EL (cell line): ENCODE measurements at regions not wholly inside any gene's neighbourhood (a gene's known extent, or its start where the extent isn't known, plus 50 kb on each side); places are given as distances from the start of the nearest gene placed in this dataset.
A peak's percentile ranks its signal among the peaks of the same experiment; 100 is the strongest.

Experiments
- DNase-seq: peaks from one replicate; pipeline ENCODE4 v3.0.0-alpha.2; 2016

DNA sequence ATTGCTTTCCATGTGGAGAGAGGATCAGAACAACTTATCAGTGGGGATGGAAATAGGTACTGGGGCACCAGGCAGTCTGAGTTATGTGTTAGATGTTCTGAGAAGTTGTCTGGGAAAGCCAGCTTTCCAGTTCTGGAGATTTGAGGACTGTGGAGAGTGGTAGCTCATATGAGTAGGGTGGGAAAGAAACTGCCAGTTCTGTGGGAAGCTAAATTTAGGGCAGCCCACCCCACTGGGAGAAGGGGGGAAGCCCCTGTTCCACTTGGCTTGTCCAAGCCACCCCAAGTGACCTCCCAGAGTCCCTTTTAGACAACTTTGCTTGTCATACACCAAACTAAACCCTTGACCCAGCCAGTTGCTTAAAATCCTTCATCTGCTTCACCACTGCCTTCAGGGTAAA is 189.5 kb downstream of the REEP3 start:
- DNase-seq: no peak

DNA sequence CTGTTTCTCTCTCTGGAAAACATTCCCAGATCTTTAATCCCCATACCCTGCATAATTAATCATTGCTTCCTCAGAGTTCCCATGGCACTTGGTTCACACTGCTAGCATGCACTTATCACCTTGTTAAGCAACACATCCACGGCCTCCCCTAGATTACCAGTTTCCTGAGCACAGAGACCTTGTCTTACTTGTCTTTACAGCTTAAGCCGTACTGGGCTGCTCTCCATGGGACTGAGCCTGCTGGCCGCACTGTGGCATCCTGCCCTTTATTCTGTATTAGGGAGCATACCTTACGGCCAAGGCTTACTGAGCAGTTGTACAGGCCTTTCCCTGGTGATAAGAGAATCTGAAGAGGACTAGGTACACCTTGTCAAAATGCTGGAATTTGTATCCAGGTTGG is 190.2 kb downstream of the REEP3 start:
- DNase-seq: no peak

DNA sequence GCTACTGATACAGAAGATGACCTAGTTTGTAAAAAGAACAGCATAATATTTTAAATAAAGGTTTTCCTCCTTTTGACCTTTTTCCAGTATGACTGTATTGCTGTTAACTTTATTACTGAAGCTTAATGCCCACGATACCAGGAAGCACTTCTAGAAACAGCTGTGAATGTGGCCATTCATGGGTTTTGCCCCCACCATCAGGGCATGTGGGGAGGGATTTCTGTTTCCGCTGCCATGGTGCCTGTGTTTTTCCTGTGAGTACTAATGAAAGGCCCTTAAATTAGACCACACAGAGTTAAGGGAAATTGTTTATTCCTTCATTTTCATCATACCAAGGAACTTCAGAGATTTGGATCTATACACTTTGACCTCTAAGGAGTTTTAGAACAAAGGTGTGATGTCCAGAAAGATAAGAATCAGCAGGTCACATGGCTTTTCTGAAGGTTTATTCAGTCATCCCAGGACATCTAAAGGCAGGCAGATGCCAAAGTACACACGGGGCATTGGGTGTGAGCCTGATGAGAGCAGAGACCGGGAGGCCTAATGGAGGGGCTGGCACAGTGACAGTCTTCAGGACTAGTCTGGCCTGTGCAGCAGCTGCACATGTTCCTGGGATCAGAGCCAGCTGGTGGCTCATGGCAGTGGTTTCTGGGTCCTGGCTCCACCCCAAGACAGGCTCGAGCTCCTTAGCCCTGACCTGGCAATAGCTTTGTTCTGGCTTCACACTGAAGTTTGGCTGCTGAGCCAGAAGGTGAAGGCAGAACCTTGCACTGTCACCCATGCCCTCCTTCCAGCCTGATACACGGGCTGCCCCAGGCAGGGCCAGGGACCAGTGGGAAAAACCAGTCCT is 190.9 kb downstream of the REEP3 start:
- peak; percentile 98 for DNase-seq

DNA sequence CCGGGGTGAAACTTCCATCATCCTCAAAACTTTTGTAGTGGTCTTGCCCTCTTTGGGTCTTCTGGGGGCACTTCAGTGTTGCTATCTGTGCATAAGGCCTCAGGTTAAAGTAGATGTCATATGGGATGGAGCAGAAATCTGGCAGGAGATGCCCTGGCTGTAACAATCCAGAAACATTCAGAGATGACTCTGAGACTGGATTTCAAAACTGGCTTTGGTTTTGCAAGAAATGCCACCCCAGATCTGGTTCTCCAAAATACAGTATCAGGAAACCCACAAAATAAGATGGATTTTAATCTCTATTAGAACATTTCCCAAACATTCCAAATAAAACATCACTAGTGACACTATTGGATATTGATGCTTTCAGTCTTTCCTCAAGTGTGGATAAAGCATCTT is 191.5 kb downstream of the REEP3 start:
- DNase-seq: no peak

DNA sequence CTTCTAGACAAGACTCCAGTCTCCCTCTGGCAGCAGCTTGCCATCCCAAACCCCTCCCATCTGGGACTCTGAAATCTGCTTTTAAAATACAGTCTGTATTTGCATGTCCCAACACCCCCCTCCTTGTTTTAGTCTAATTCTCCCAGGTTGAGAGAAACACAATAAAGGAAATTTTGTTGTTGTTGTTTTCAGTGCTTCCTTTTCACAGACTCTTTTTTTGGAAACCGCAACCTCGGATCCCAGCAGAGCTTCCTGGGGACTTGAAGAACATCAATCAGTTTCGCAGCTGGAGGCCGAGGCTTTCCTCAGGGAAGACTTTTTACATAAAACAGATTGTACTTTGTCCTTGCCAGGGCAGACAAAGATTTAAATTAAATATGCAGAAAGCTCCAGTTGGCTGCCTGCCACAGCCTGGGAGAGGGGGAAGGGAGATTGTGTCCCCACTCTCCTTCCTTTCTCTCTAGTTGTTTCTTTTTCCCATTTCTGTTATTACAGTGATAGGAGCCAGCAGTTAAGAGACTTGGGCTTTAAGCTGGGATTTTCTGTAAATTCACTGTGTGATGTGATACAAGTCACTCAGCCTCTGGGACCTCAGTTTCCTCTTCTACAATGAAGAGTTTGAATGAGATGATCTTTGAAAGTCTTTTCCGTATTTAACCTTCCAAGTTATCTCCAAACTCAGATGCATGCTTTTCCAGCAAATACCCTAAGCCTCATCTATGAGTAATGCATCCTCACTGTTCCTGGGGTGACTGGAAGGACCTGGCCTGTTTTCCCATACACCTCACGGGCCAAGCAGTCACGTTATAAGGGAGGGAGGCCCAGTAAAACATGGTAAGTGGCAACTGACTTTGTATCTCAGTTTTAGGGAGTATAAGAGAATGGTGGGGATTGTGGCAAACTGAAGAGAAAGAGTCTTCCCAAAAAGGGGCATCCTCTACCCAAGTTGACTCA is 192.3 kb downstream of the REEP3 start:
- DNase-seq: no peak

DNA sequence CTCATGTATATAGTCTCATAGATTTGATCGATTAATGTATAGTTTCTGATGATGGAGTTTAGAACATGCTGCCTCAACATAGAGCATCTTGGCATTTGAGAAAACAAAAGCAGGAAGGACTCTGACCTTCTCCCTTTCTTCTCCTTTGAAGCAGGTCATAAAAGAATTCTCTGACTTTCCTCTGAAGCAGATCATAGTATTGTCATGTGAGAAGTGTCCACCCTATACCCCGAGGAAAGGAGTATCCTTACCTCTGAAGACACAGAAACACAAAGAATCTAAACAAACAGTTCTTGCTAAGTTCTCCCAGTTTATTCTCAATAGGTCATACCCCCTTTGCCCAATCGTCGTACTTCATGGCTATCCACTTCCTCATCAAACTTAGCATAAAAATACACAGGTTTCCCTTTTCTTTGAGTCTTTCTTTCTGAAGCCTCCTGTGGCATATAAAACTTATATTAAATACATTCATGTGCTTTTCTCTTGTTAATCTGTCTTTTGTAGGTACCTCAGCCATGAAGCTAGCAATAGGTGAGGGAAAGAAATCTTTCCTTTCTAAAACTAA is 194.9 kb downstream of the REEP3 start:
- DNase-seq: no peak

DNA sequence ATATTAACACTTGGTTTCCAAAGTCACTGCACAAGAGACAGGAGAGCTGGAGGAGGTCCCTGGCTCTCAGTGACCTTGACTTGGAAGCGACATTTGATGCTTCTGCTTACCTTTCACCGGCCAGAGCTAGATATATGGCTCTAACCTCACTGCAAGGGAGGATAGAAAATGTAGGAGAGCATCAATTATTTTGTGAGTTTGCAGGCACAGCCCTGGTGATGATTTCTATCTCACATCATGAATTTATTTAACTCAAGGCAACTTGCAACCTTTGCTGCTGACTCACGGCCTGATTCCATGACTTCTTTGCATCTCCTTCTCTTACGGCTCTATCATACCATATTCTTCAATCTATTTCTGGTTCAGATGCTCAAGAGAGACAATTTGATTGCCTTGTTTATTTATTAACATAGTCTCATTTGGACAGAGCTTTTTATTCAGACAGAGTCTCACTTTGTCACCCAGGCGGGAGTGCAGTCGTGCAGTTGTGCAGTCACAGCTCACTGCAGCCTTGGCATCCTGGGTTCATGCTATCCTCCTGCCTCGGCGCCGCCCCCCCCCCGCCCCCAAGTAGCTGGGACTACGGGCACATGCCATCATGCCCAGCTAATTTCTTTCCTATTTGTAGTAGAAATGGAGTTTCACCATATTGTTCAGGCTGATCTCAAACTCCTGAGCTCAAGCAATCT is 196.0 kb downstream of the REEP3 start:
- DNase-seq: no peak

DNA sequence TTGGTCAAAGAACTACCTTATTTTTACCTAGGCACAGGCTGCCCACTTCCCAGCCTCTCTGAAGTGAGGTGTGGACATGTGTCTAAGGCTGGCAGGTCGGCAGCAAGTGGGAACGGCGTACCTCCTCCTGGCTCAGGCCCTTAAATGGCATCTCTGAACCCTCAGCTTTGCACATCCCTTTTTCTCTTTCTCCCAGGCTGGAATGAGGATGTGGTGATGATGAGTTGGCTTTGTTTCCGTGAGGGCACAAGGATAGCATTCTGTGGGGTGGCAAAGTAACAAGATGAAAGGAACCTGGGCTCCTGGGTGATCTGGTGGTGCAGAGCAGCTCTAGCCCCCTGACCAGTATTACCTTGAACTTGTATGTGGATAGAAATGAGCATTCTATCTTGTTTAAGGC is 196.8 kb downstream of the REEP3 start:
- DNase-seq: peak; percentile 40

DNA sequence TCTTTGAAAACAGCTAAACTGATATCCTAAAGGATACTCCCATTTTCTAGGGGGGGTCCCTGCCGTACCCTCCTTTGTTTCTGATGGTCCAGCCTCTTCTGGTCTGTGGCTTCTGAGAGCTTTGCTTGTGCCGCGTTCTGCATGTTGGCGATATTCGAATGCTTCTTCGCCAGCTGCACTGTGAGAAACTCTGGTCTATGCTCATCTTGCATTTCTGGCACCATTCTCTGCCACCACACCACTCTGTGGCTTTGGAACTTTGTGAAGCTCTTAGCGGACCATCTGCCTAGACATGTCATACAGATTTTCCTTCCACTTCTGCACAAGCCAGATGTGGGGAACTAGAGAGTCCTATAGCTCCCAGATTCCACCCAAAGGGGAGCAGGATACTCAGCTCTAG is 197.2 kb downstream of the REEP3 start:
- no peak for DNase-seq

DNA sequence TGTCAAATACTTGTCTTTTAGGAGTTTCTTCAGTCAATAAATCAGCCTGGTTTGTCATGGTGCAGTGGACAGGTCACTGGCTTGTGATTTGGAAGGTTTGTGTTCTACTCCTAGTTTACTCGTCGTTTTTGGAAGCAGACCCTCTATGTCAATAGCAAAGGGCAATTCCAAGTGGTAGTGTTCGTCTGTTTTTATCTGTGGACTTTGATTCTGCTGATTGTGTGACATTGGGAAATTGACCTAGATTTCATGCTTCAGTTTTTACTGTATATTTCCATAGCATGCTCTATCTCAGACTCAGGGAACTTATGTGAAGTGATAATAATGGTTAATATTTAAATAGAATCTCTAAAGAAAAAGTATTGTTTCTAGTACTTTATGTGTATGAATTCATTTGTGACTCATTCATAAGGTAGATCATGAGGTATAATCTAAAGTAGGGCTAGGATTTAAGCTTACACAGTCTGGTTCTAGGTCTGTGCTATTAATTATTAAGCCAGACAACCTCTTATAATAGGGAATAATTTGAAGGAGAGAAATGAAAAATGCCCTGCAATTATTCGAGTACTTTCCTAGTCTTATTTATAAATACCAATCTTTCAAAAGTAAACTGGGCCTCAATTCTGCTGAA is 198.1 kb downstream of the REEP3 start:
- no peak for DNase-seq

DNA sequence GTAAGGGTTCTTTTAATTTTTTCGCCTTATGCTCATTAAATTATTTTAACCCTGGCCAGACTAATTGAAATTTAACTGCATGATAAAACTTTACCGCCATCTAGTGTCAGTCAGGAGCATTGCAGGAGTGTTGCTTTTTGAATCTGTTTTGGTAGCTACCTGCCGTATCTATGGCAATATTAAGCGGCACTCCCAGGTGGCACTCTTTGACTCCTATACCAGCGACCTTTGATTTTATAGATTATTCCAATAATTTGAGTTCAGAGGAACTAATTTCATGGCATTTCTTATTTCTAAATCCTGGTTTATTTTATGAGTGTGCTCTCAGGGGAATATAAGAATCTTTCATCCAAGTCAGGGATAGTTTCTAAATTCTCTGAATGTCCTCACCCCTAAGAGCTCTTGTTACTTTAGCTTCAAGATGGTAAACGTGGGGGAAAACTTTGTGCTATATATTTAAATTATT is 198.9 kb downstream of the REEP3 start:
- DNase-seq: peak; percentile 47

DNA sequence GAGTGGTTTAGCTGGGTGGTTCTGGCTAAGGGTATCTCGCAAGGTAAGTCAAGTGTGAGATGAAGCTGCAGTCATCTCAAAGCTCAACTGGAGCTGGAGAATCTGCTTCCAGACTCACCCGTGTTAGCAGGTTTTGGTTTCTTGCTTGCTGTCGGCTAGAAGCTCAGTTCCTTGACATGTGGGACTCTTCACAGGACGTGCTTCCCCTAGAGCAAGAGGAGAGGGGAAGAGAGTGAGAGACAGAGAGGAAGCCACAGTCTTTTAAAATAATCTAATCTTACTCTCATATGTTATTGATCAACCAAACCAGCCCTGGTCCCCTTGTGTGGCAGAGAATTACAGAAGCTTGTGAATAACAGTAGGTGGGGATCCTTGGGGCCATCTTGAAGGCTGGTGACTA is 199.5 kb downstream of the REEP3 start:
- DNase-seq: no peak

DNA sequence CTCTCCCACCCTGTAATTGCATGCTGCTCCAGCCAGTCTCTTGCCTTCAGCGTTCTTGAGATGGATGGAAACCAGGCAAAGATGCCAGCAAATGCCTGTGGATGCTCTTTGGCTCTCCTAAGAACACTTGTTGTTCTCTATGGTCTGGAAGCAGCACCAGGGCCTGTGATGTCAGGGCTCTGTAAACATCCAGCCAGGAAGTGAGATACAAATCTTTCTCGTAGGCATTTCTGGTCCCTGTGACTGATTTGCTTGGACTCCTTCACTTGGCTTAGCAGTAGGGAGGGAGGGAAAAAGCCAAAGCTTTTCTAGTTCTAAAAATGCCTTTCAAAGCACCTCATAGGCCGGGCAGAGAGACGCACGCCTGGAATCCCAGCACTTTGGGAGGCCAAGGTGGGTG is 201.3 kb downstream of the REEP3 start:
- DNase-seq: peak; percentile 62

DNA sequence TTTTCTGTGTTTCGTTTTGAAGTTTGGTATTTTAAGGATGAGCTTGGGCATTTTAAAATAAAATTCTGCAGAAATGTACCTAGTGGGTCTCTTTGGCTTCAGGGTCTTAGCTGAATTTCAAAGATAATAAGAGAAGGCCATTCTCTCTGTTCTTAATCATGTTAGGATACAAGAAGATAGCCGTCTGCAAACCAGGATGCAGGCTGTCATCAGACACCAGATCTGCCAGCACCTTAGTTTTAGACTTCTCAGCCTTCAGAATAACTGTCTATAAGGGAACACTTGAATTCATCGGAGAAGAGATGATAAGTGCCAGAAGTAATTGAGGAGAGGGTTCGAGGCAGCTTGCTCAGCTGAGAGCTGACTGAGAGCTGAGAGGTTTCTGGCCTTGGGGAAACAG is 202.1 kb downstream of the REEP3 start:
- DNase-seq: no peak

DNA sequence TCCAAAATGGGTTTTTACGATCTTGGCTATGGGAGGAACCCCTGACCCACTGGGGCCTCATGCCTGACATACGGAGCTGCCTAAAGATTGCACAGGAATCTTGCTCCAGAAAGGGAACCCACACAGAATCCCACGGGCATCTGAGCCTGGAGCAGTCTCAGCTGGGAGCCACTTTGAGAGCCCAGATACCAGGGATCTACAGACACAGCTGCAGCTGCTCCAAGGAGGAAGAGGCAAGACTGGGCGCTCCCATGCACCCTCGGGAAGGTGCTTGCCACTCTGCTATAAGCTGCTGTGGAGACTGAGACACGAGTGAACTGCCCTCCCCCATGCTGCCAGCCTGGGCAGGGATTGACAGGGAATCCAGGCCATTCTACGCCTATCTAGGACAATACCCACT is 202.5 kb downstream of the REEP3 start:
- no peak for DNase-seq

DNA sequence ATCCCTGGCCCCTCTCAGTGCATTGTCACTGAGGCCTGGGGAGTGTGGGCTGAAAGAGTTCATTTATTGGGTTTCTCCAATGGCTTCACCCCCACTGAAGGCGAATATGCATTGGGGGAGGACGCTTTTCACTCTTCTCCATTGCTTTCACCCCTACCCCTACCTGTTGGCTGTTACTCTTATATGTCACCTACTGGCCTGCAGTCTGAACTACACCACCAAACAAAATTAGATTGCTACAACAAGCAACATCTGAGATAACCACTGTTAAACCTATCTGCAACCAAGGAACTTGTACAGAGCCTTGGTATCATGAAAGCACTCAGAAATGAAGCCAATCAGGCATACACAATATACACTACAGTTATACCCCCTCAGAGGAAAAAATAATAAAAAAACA is 203.7 kb downstream of the REEP3 start:
- no peak for DNase-seq

DNA sequence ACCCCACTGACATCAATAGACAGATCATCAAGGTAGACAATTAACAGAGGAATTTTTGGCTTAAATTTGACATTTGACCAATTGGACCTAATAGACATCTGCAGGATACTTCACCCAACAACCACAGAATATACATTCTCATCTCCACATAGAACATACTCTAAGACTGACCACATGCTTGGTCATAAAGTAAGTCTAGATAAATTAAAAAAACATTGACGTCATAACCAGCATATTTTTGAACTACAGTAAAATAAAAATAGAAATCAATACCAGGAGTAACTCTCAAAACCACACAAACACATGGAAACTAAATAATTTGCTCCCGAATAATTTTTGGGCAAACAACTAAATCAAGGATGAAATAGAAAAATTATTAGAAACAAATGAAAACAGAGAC is 205.7 kb downstream of the REEP3 start:
- DNase-seq: no peak

DNA sequence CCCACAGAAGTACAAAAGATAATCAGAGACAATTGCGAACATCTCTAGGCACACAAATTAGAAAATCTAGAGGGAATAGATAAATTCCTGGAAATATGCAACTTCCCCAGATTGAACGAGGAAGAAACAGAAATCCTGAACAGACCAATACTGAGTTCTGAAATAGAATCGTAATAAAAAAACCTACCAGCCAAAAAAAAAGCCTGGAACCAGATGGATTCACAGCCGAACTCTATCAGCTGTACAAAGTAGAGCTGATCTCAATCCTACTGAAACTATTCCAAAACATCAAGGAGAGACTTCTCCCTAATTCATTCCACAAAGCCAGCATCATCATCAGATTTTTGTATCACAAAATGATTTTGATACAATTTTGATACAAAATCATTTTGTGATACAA is 206.4 kb downstream of the REEP3 start:
- no peak for DNase-seq

DNA sequence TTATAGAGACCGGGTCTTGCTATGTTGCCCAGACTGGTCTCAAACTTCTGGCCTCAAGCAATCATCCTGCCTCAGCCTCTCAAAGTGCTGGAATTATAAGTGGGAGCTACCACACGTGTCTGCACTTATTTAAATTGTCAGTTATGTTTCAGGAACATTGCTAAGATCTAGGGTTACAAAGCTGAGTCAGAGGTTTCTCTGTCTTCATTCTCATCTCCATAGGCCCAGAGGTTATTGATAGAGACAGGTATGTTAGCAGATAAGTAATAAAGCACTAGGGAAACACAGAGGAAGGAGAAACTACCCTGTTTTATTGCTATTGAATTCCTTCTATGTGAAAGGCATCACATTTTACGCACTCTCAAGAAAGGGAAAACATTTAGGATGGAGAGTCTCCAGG is 214.1 kb downstream of the REEP3 start:
- DNase-seq: no peak

DNA sequence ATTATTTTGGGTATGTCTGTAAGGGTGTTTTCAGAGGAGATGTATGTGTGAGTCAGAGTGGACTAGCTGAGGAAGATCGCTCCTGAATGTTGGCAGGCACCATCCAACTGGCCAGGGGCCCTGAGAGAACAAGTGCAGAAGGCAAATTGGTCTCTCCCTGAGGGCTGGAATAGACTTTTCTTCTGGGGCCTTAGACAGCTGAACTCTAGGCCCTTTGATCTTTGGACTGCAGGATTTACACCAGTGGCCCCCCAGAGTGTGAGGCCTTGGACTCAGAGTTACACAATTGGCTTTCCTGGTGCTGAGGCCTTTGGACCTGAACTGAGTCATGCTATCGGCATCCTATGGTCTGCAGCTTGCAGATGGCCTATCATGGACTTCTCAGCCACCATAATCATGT is 217.2 kb downstream of the REEP3 start:
- DNase-seq: peak; percentile 84

DNA sequence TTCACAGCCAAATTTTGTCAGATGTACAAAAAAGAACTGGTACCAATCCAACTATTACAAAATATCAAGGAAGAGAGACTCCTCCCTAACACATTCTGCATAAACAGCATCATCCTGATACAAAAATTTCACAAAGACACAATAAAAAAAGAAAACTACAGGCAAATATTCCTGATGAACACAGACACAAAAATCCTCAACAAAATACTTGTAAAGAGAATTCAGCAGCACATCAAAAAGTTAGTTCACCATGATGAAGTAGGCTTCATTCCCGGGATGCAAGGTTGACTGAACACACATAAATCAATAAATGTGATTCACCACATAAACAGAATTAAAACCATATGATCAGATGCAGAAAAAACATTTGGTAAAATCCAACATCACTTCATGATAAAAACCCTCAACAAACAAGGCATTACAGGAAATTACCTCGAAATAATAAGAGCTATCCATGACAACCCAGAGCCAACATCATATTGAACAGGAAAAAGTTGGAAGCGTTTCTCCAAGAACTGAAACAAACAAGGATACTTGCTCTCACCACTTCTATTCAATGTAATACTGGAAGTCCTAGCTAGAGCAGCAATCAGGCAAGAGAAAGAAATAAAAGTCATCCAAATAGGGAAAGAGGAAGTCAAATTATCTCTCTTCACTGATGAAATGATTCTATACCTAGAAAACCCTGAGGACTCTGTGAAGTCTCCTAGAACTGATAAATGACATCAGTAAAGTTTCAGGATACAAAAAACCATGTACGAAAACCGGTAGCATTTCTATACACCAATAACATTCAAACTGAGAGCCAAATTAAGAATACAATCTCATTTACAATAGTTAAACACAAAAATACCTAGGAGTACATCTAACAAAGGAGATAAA is 223.1 kb downstream of the REEP3 start:
- DNase-seq: no peak
